CD14-positive monocyte (primary cell): ENCODE measurements at regions not wholly inside any gene's neighbourhood (a gene's known extent, or its start where the extent isn't known, plus 50 kb on each side); places are given as distances from the start of the nearest gene placed in this dataset.

Experiments
- DNase-seq, 3 donors: peaks; one replicate each; pipeline ENCODE4 v3.0.0-alpha.2; 2011 to 2022
- H2AFZ ChIP-seq: 2 replicates; pipeline ENCODE4 v1.6.0; 2012; ENCODE audit warnings: mild to moderate bottlenecking, low read depth, low read length, inconsistent platforms; ENCODE audit not compliant: insufficient read depth, poor library complexity, severe bottlenecking
- H3K27ac ChIP-seq, 2 donors: 1 replicate in 1 of 2; 2 replicates in 1 of 2; pipeline ENCODE4 v1.5.1; 2012 to 2013; ENCODE audit warnings: low read length in 2 of 2, control low read depth in 1 of 2, inconsistent platforms in 1 of 2, low read depth in 1 of 2, mild to moderate bottlenecking in 1 of 2
- H3K27me3 ChIP-seq, 2 donors: one replicate each; pipeline versions ENCODE4 v1.6.0 to v1.6.1; 2011 to 2013; ENCODE audit warnings: low read length in 2 of 2; ENCODE audit not compliant: control insufficient read depth in 2 of 2, insufficient read depth in 2 of 2
- H3K36me3 ChIP-seq, 2 donors: replicated peaks in 1 of 2; 1 replicate in 1 of 2; 2 replicates in 1 of 2; pipeline versions ENCODE4 v1.5.1 to v1.6.1; 2012 to 2013; ENCODE audit warnings: low read length in 2 of 2, control low read depth in 1 of 2, inconsistent platforms in 1 of 2, mild to moderate bottlenecking in 1 of 2; ENCODE audit not compliant: insufficient read depth in 2 of 2, control insufficient read depth in 1 of 2
- H3K4me1 ChIP-seq, 2 donors: 1 replicate in 1 of 2; 2 replicates in 1 of 2; pipeline versions ENCODE4 v1.5.1 to v1.6.1; 2012 to 2013; ENCODE audit warnings: low read length in 2 of 2, control low read depth in 1 of 2, inconsistent platforms in 1 of 2, mild to moderate bottlenecking in 1 of 2, moderate library complexity in 1 of 2; ENCODE audit not compliant: insufficient read depth in 2 of 2, control insufficient read depth in 1 of 2
- H3K4me2 ChIP-seq: replicated peaks from 2 replicates; pipeline ENCODE3; 2012; ENCODE audit warnings: low read length, moderate library complexity, mild to moderate bottlenecking; ENCODE audit not compliant: poor library complexity, severe bottlenecking; ENCODE audit errors: extremely low read depth
- H3K4me3 ChIP-seq, 3 experiments: fragments of 200-600 bp in 1 of 3; sonication (generic) in 1 of 3; replicated peaks in 1 of 3; 1 replicate in 2 of 3; 2 replicates in 1 of 3; pipeline ENCODE4 v1.5.1; 2011 to 2013; ENCODE audit warnings: low read length in 3 of 3, mild to moderate bottlenecking in 3 of 3, control low read depth in 2 of 3, low read depth in 2 of 3, inconsistent platforms in 1 of 3, moderate library complexity in 1 of 3
- H3K79me2 ChIP-seq: 2 replicates; pipeline ENCODE4 v1.6.0; 2012; ENCODE audit warnings: mild to moderate bottlenecking, control low read depth, inconsistent platforms, low read length, moderate library complexity; ENCODE audit not compliant: insufficient read depth
- H3K9ac ChIP-seq: 2 replicates; pipeline ENCODE4 v1.6.0; 2017; ENCODE audit warnings: low read length, mild to moderate bottlenecking; ENCODE audit not compliant: insufficient read depth, poor library complexity, severe bottlenecking
- H3K9me3 ChIP-seq, 2 donors: replicated peaks in 1 of 2; 1 replicate in 1 of 2; 2 replicates in 1 of 2; pipeline versions ENCODE4 v1.5.1 to v1.6.1; 2012 to 2013; ENCODE audit warnings: low read length in 2 of 2, control low read depth in 1 of 2; ENCODE audit not compliant: control insufficient read depth in 1 of 2, insufficient read depth in 1 of 2
- H4K20me1 ChIP-seq: 2 replicates; pipeline ENCODE4 v1.6.0; 2012; ENCODE audit warnings: mild to moderate bottlenecking, low read length, control low read depth, moderate library complexity; ENCODE audit not compliant: insufficient read depth
- H3K27ac Mint-ChIP-seq, 7 donors: one replicate each; pipeline ENCODE4 v1.8.0; 2020; ENCODE audit warnings: mild to moderate bottlenecking in 7 of 7, mixed read lengths in 7 of 7, moderate library complexity in 6 of 7, inconsistent platforms in 2 of 7
- H3K27me3 Mint-ChIP-seq, 3 donors: one replicate each; pipeline ENCODE4 v1.8.0; 2021 to 2022; ENCODE audit warnings: low read depth in 3 of 3, mild to moderate bottlenecking in 3 of 3, mixed read lengths in 3 of 3, moderate library complexity in 3 of 3, inconsistent platforms in 1 of 3
- H3K36me3 Mint-ChIP-seq, 2 donors: one replicate each; pipeline ENCODE4 v1.8.0; 2020; ENCODE audit warnings: mixed read lengths in 2 of 2, inconsistent platforms in 1 of 2, mild to moderate bottlenecking in 1 of 2
- H3K4me1 Mint-ChIP-seq: one replicate; pipeline ENCODE4 v1.8.0; 2020; ENCODE audit warnings: mild to moderate bottlenecking, mixed read lengths
- H3K4me3 Mint-ChIP-seq, 2 donors: one replicate each; pipeline ENCODE4 v1.8.0; 2020; ENCODE audit warnings: mild to moderate bottlenecking in 2 of 2, mixed read lengths in 2 of 2, moderate library complexity in 1 of 2
- H3K9me3 Mint-ChIP-seq, 7 donors: one replicate each; pipeline ENCODE4 v1.8.0; 2020 to 2022; ENCODE audit warnings: mixed read lengths in 7 of 7, mild to moderate bottlenecking in 6 of 7, moderate library complexity in 6 of 7, inconsistent platforms in 2 of 7
- CTCF ChIP-seq: fragments of 200-600 bp; IDR thresholded peaks from one replicate; pipeline ENCODE4 v1.8.0; 2022; ENCODE audit warnings: antibody characterized with exemption, mild to moderate bottlenecking
- WGBS: methylation state at CpG from one replicate; pipeline ENCODE4 v1.1.5; 2013; ENCODE audit warnings: missing lambda C conversion rate; ENCODE audit not compliant: insufficient coverage; 5-methylcytosine and 5-hydroxymethylcytosine counted together
- intact Hi-C, 2 donors: fragments of 100-400 bp; cut with micrococcal nuclease; formaldehyde crosslinking; loops; one replicate each; pipeline versions ENCODE4 v1.15.0 to v1.15.1; 2023

GRCh38 chr5:93296338-93296737 lies 284.7 kb downstream of the NR2F1-AS1 start:
- Mint-ChIP-seq H3K36me3 (no peaks in the 10 kb centered on the region), H3K4me1 (no peaks in the 10 kb centered on the region), H3K9me3 (peaks cover 0 to 11% (median 1%) of the 10 kb centered on the region in 7 donors), H3K27me3 (no peaks in the 10 kb centered on the region), H3K27ac (no peak overlapping the region), H3K4me3 (no peak overlapping the region)
- intact Hi-C loops = no loop called here
- TF ChIP-seq CTCF = no peak
- Histone ChIP-seq H3K9ac (no peak overlapping the region), H3K4me1 (no peaks in the 10 kb centered on the region), H3K27me3 (no peaks in the 10 kb centered on the region), H4K20me1 (no peaks in the 10 kb centered on the region), H3K36me3 (no peaks in the 10 kb centered on the region), H2AFZ (no peak overlapping the region), H3K4me3 (no peak overlapping the region), H3K9me3 (peaks cover 0 to 9% of the 10 kb centered on the region in 2 donors), H3K4me2 (no peak overlapping the region), H3K79me2 (no peaks in the 10 kb centered on the region), H3K27ac (no peak overlapping the region)
- DNase-seq = no peak
- WGBS = 93% methylated on average over 2 of the region's 2 CpGs

GRCh38 chr5:93294996-93295395 lies 286.0 kb downstream of the NR2F1-AS1 start:
- H3K4me1 Mint-ChIP-seq = no peaks in the 10 kb centered on the region
- no peak overlapping the region for H3K4me3 Mint-ChIP-seq
- H3K27ac Mint-ChIP-seq = no peak overlapping the region
- no peaks in the 10 kb centered on the region for H3K79me2 ChIP-seq
- H3K9me3 Mint-ChIP-seq = peaks cover 0 to 11% (median 4%) of the 10 kb centered on the region in 7 donors
- no peak overlapping the region for H3K27ac ChIP-seq
- H3K36me3 ChIP-seq = no peaks in the 10 kb centered on the region
- no peaks in the 10 kb centered on the region for H3K4me1 ChIP-seq
- H3K4me3 ChIP-seq = no peak overlapping the region
- no CpG with 5 or more reads among the region's 1 CpG for WGBS
- TF ChIP-seq CTCF = no peak
- H2AFZ ChIP-seq = no peak overlapping the region
- no peak overlapping the region for H3K4me2 ChIP-seq
- intact Hi-C loops = no loop called here
- H3K36me3 Mint-ChIP-seq = no peaks in the 10 kb centered on the region
- peaks cover 0 to 12% of the 10 kb centered on the region in 2 donors for H3K9me3 ChIP-seq
- no peak for DNase-seq
- H3K27me3 ChIP-seq = no peaks in the 10 kb centered on the region
- no peak overlapping the region for H3K9ac ChIP-seq
- no peaks in the 10 kb centered on the region for H4K20me1 ChIP-seq
- no peaks in the 10 kb centered on the region for H3K27me3 Mint-ChIP-seq
